ENCODE measurements at regions not wholly inside any gene's neighbourhood (a gene's known extent, or its start where the extent isn't known, plus 50 kb on each side); places are given as distances from the start of the nearest gene placed in this dataset.

GRCh38 chr12:23168459-23168858, 543.5 kb downstream of the ETNK1 start:
- 89% methylated on average over 1 of the region's 2 CpGs for WGBS
- H3K4me1 ChIP-seq (ENCODE audit: insufficient read depth, low read length) = no peaks in the 10 kb centered on the region
- H3K9me3 ChIP-seq (ENCODE audit: insufficient read depth, low read depth, low read length) = peaks cover 9% of the 10 kb centered on the region; the same call in 1 of the 2 replicates
- no peak overlapping the region for H3K27ac ChIP-seq (ENCODE audit: low read depth, low read length)
- no peaks in the 10 kb centered on the region for H3K36me3 ChIP-seq (ENCODE audit: insufficient read depth, low read length)
- no peak overlapping the region for H3K4me3 ChIP-seq (ENCODE audit: low read length)
- H3K27me3 ChIP-seq (ENCODE audit: insufficient read depth, low read length) = no peaks in the 10 kb centered on the region
- no peak overlapping the region for H3K9ac ChIP-seq (ENCODE audit: low read depth, low read length)

DNA sequence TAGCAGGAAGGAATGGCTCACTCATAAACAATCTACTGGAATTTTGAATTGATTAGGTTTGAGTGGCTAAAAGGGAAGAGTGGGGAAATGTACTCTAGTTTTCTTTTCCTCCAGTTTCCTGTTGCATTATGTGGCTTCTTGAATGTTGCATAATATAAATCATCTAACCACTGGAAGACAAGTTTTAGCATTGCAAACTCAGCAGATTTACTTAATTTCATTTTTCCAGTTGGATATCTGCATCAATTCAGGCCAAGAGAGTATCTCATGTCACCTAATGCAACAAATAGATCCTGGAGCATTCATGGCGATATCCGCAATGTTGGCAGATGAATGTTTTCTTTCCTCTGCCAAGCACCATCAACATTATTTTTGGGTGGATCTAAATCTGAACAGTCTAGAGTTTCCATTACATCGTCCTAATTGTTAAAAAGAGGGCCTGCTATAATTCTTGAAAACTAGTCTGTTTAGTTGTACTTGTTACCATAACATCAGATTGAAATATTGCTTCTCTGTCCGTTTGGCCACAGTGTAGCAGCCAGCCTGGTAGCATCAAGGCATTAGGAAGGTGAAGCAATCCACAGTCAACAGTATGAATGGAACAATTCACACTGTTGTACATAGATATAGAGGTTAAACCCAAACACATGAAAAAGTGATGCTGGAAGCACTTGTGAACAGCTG, 544.2 kb downstream of the ETNK1 start:
- Histone ChIP-seq H3K9ac (ENCODE audit: low read depth, low read length) (no peak overlapping the region), H3K36me3 (ENCODE audit: insufficient read depth, low read length) (no peaks in the 10 kb centered on the region), H3K4me3 (ENCODE audit: low read length) (no peak overlapping the region), H3K27me3 (ENCODE audit: insufficient read depth, low read length) (no peaks in the 10 kb centered on the region), H3K27ac (ENCODE audit: low read depth, low read length) (no peak overlapping the region), H3K4me1 (ENCODE audit: insufficient read depth, low read length) (no peaks in the 10 kb centered on the region), H3K9me3 (ENCODE audit: insufficient read depth, low read depth, low read length) (peaks cover 9% of the 10 kb centered on the region; the same call in 1 of the 2 replicates)
- 93% methylated on average over 4 of the region's 4 CpGs for WGBS

DNA sequence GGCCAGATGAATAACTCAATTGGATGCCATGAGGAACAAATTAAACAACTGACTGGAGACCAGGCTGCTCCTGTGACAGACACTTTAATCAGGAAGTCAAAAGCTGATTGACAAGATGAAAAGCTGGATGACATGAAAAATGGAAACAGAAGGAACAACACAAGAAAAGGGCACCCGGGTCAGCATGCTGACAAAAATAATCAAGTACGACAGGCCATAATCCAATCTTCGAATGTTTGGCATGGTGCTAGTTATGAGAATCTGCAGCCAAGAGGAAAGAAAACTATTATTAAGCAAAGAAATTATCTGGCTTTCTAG, 544.7 kb downstream of the ETNK1 start:
- Histone ChIP-seq H3K9ac (ENCODE audit: low read depth, low read length) (no peak overlapping the region), H3K4me3 (ENCODE audit: low read length) (no peak overlapping the region), H3K9me3 (ENCODE audit: insufficient read depth, low read depth, low read length) (peaks cover 9% of the 10 kb centered on the region; the same call in 1 of the 2 replicates), H3K4me1 (ENCODE audit: insufficient read depth, low read length) (no peaks in the 10 kb centered on the region), H3K27ac (ENCODE audit: low read depth, low read length) (no peak overlapping the region), H3K36me3 (ENCODE audit: insufficient read depth, low read length) (no peaks in the 10 kb centered on the region), H3K27me3 (ENCODE audit: insufficient read depth, low read length) (no peaks in the 10 kb centered on the region)
- 96% methylated on average over 3 of the region's 3 CpGs for WGBS

DNA sequence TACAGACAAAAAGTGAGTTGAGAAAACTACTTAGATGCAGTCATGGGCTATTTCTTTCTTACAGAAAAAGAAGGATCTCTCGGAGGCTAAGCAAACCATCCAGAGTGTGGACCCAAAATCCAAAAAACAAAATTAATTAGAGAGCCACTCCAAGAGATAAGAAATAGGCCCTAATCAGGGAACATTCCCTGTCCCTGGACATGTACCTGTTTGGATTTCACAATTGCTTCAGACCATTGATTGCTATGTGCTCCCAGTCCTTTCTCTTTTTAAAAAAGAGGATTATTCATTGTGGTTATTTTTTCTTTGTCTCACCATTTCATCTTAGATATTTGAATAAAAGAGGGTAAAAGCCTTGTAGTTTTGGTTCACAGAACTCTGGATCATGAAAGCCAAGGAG, 549.9 kb downstream of the ETNK1 start:
- H3K9me3 ChIP-seq (ENCODE audit: insufficient read depth, low read depth, low read length) = no peaks in the 10 kb centered on the region; the same call in 1 of the 2 replicates
- no peaks in the 10 kb centered on the region for H3K27me3 ChIP-seq (ENCODE audit: insufficient read depth, low read length)
- no peak overlapping the region for H3K27ac ChIP-seq (ENCODE audit: low read depth, low read length)
- 92% methylated on average over 1 of the region's 1 CpG for WGBS
- no peaks in the 10 kb centered on the region for H3K36me3 ChIP-seq (ENCODE audit: insufficient read depth, low read length)
- no peaks in the 10 kb centered on the region for H3K4me1 ChIP-seq (ENCODE audit: insufficient read depth, low read length)
- no peak overlapping the region for H3K9ac ChIP-seq (ENCODE audit: low read depth, low read length)
- H3K4me3 ChIP-seq (ENCODE audit: low read length) = no peak overlapping the region

- Histone ChIP-seq H3K9ac (ENCODE audit: low read depth, low read length) (no peak overlapping the region), H3K4me1 (ENCODE audit: insufficient read depth, low read length) (no peaks in the 10 kb centered on the region), H3K9me3 (ENCODE audit: insufficient read depth, low read depth, low read length) (no peaks in the 10 kb centered on the region), H3K27ac (ENCODE audit: low read depth, low read length) (no peak overlapping the region), H3K27me3 (ENCODE audit: insufficient read depth, low read length) (no peaks in the 10 kb centered on the region), H3K36me3 (ENCODE audit: insufficient read depth, low read length) (no peaks in the 10 kb centered on the region), H3K4me3 (ENCODE audit: low read length) (no peak overlapping the region)
- WGBS = 91% methylated on average over 3 of the region's 3 CpGs
Observed at GRCh38 chr12:23185346-23185745, 560.4 kb downstream of the ETNK1 start.

GRCh38 chr12:23186950-23187349, 562.0 kb downstream of the ETNK1 start:
- H3K9ac ChIP-seq (ENCODE audit: low read depth, low read length) = no peak overlapping the region
- no peaks in the 10 kb centered on the region for H3K27me3 ChIP-seq (ENCODE audit: insufficient read depth, low read length)
- no peaks in the 10 kb centered on the region for H3K36me3 ChIP-seq (ENCODE audit: insufficient read depth, low read length)
- no peaks in the 10 kb centered on the region for H3K9me3 ChIP-seq (ENCODE audit: insufficient read depth, low read depth, low read length)
- H3K4me3 ChIP-seq (ENCODE audit: low read length) = no peak overlapping the region
- H3K4me1 ChIP-seq (ENCODE audit: insufficient read depth, low read length) = no peaks in the 10 kb centered on the region
- H3K27ac ChIP-seq (ENCODE audit: low read depth, low read length) = no peak overlapping the region

DNA sequence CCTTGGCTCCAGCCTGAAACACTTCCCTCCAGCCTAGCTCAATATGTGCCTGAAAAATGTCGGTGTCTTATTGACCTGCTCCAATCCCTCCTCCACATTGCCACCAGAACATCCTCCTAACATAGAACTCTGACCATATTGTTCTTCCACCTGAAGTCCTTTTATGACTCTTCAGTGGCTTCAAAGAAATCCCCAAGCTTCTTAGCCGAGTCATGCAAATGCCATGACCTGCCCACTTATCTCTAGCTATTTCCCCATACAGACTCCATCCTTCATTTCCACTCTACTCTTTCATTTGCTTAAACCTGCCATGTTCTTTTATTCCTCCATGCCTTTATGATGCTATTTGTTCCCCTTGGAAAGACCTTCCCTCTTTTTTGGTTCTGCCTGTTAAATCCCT, 568.6 kb downstream of the ETNK1 start:
- Histone ChIP-seq H3K27ac (ENCODE audit: low read depth, low read length) (no peak overlapping the region), H3K9ac (ENCODE audit: low read depth, low read length) (no peak overlapping the region), H3K4me1 (ENCODE audit: insufficient read depth, low read length) (no peaks in the 10 kb centered on the region), H3K27me3 (ENCODE audit: insufficient read depth, low read length) (no peaks in the 10 kb centered on the region), H3K9me3 (ENCODE audit: insufficient read depth, low read depth, low read length) (no peaks in the 10 kb centered on the region), H3K4me3 (ENCODE audit: low read length) (no peak overlapping the region), H3K36me3 (ENCODE audit: insufficient read depth, low read length) (no peaks in the 10 kb centered on the region)
- WGBS = 94% methylated on average over 2 of the region's 2 CpGs

- Histone ChIP-seq H3K9ac (ENCODE audit: low read depth, low read length) (no peak overlapping the region), H3K9me3 (ENCODE audit: insufficient read depth, low read depth, low read length) (no peaks in the 10 kb centered on the region; the same call in 1 of the 2 replicates), H3K4me3 (ENCODE audit: low read length) (no peak overlapping the region), H3K36me3 (ENCODE audit: insufficient read depth, low read length) (no peaks in the 10 kb centered on the region), H3K27me3 (ENCODE audit: insufficient read depth, low read length) (no peaks in the 10 kb centered on the region), H3K4me1 (ENCODE audit: insufficient read depth, low read length) (no peaks in the 10 kb centered on the region), H3K27ac (ENCODE audit: low read depth, low read length) (no peak overlapping the region)
- WGBS = 100% methylated on average over 4 of the region's 4 CpGs
Observed at GRCh38 chr12:23197266-23197665, 572.3 kb downstream of the ETNK1 start.

DNA sequence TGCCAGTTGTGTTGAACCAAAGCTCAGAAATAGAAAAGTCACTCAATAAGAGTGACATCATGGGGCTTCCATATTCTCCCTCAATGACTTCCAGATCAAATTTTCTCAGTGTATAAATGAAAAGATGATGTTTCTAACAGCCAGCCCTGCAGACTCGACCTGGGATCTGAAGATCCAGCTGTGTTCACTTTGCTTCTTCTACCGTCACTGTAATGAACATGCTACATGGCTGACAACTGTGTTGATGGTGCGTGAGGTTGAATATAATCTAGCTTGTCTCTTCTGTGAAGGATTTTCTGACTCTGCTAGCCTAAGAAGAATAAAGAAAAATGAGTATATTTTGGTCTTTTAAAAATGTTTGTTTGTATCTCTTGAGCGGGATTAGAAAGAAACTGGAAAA, 577.8 kb downstream of the ETNK1 start:
- no peaks in the 10 kb centered on the region; the same call in 1 of the 2 replicates for H3K9me3 ChIP-seq (ENCODE audit: insufficient read depth, low read depth, low read length)
- H3K27me3 ChIP-seq (ENCODE audit: insufficient read depth, low read length) = no peaks in the 10 kb centered on the region
- H3K27ac ChIP-seq (ENCODE audit: low read depth, low read length) = no peak overlapping the region
- WGBS = 95% methylated on average over 4 of the region's 4 CpGs
- no peak overlapping the region for H3K4me3 ChIP-seq (ENCODE audit: low read length)
- no peak overlapping the region for H3K9ac ChIP-seq (ENCODE audit: low read depth, low read length)
- H3K4me1 ChIP-seq (ENCODE audit: insufficient read depth, low read length) = no peaks in the 10 kb centered on the region
- H3K36me3 ChIP-seq (ENCODE audit: insufficient read depth, low read length) = no peaks in the 10 kb centered on the region

DNA sequence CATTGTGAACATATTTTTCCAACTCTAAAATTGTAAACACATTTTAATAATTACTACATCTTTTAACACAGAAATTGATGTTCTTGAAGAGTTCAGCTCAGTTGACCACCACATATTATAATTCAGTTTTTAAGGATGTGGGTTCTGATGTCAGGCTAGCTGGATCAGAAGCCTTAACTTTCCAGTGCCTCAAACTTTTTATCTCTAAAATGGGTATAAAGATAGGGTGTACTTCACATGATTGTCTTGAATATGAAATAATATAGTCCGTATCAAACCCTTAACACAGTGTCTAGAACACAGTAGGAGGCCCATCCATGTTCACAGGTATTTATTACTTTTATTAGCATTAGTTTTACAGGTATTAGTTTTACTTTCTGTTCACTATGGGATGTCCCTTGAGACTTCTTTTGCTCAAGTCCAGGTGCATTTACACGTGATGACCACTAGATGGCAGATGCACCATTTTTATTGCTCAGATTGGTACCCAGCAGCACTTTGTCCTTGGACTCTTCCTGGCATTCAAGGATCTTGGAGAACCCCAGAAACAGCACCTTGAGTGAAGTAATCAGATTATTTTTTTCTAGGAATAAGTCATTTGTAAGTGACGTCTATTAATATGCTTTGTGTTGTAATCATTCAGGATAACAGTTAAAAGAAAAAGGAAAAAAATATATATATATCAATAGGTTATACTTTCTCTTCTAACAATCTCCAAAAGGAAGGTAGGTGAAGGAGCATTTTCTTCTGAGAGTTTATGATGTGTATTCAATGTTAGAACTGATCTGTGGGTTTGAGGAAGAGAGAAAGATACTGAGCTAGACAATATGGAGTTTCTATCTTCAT, 580.2 kb downstream of the ETNK1 start:
- no peaks in the 10 kb centered on the region for H3K36me3 ChIP-seq (ENCODE audit: insufficient read depth, low read length)
- no peak overlapping the region for H3K9ac ChIP-seq (ENCODE audit: low read depth, low read length)
- 0% methylated on average over 1 of the region's 3 CpGs for WGBS
- no peak overlapping the region for H3K4me3 ChIP-seq (ENCODE audit: low read length)
- H3K27ac ChIP-seq (ENCODE audit: low read depth, low read length) = no peak overlapping the region
- H3K27me3 ChIP-seq (ENCODE audit: insufficient read depth, low read length) = no peaks in the 10 kb centered on the region
- H3K9me3 ChIP-seq (ENCODE audit: insufficient read depth, low read depth, low read length) = no peaks in the 10 kb centered on the region
- no peaks in the 10 kb centered on the region for H3K4me1 ChIP-seq (ENCODE audit: insufficient read depth, low read length)

DNA sequence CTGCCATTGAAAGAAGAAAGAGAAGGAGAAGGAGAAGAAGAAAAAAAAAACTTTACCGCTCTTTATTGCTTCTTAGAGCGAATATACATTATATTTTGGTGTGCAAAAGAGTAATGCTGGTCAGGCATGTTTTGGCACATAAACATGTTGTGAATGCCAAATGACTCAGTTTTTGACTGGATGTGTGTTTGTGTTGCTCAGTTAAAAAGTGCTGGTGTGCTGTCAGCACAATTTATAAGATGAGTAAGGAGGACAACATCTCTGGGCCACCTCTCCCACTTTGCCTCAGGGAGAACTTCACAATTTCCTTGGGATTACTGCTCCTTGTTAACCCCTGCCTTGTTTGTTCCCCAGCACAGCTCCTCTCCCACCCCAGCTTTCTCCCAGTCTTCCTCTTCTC, 584.8 kb downstream of the ETNK1 start:
- 97% methylated on average over 2 of the region's 2 CpGs for WGBS
- Histone ChIP-seq H3K27me3 (ENCODE audit: insufficient read depth, low read length) (no peaks in the 10 kb centered on the region), H3K36me3 (ENCODE audit: insufficient read depth, low read length) (no peaks in the 10 kb centered on the region), H3K9ac (ENCODE audit: low read depth, low read length) (no peak overlapping the region), H3K27ac (ENCODE audit: low read depth, low read length) (no peak overlapping the region), H3K9me3 (ENCODE audit: insufficient read depth, low read depth, low read length) (peaks cover 4% of the 10 kb centered on the region), H3K4me3 (ENCODE audit: low read length) (no peak overlapping the region), H3K4me1 (ENCODE audit: insufficient read depth, low read length) (no peaks in the 10 kb centered on the region)

Data from HUES64 (cell line).